K562 (cell line): ENCODE measurements at regions not wholly inside any gene's neighbourhood (a gene's known extent, or its start where the extent isn't known, plus 50 kb on each side); places are given as distances from the start of the nearest gene placed in this dataset.

Experiments used
- ATAC-seq: fragments of 200-7000 bp; cut with Tn5 transposase; 3 replicates; pipeline ENCODE4 v1.9.1; 2020; ENCODE audit warnings: moderate library complexity
- BruUV-seq: library from RNA; stranded (reverse); fragments of 400-500 nt; replicated peaks from 2 replicates; lab custom pipeline; 2021; lab: Mats Ljungman, UMichigan
- CTCF ChIA-PET: fragments of 300-600 bp; formaldehyde crosslinking; extraction: SDS; loops from one replicate; lab custom pipeline; 2021; ENCODE audit warnings: low intra/inter-chr PET ratio; lab: Yijun Ruan, JAX
- POLR2A ChIA-PET: fragments of 300-600, 350-650 bp; sonication (Branson Sonifier 250); formaldehyde crosslinking; extraction: SDS; loops from one replicate; lab custom pipeline; 2021; ENCODE audit warnings: antibody characterized with exemption, inconsistent platforms; lab: Yijun Ruan, JAX
- DNase-seq, 4 experiments: peaks; one replicate each; pipeline versions ENCODE4 v3.0.0 to v3.0.0-alpha.2; 2011 to 2018; ENCODE audit warnings: low spot score in 3 of 4, mixed read lengths in 3 of 4; ENCODE audit errors: extremely low read depth in 1 of 4
- FAIRE-seq: peaks from 2 replicates; lab custom pipeline; 2011; peaks lifted over from hg19 to GRCh38; lab: Jason Lieb, UNC
- H2AFZ ChIP-seq: 2 replicates; pipeline ENCODE4 v1.6.0; 2011; ENCODE audit warnings: low read depth, low read length, control low read depth, inconsistent platforms
- H3K27ac ChIP-seq: fragments of 200-600 bp; 3 replicates; pipeline ENCODE4 v1.8.0; 2011; ENCODE audit warnings: low read depth, mild to moderate bottlenecking, control low read depth, inconsistent platforms, low read length, moderate library complexity, mixed read lengths; ENCODE audit errors: extremely low read depth
- H3K27me3 ChIP-seq, 2 experiments: fragments of 300-600 bp in 1 of 2; 2 replicates in 1 of 2; 3 replicates in 1 of 2; pipeline versions ENCODE4 v1.6.0 to v1.8.0; 2011; ENCODE audit warnings: inconsistent platforms in 2 of 2, low read length in 2 of 2, mild to moderate bottlenecking in 1 of 2, mixed read lengths in 1 of 2, moderate library complexity in 1 of 2; ENCODE audit not compliant: control insufficient read depth in 2 of 2, insufficient read depth in 2 of 2
- H3K36me3 ChIP-seq: fragments of 300-600 bp; 3 replicates; pipeline ENCODE4 v1.8.0; 2011; ENCODE audit warnings: mild to moderate bottlenecking, low read length, inconsistent platforms; ENCODE audit not compliant: control insufficient read depth, insufficient read depth
- H3K4me1 ChIP-seq, 2 experiments: fragments of 200-600 bp in 1 of 2; replicated peaks in 1 of 2; 2 replicates in 1 of 2; 3 replicates in 1 of 2; pipeline versions ENCODE4 v1.5.1 to v1.8.0; 2011; ENCODE audit warnings: inconsistent platforms in 2 of 2, low read length in 2 of 2, mild to moderate bottlenecking in 1 of 2, mixed read lengths in 1 of 2, moderate library complexity in 1 of 2; ENCODE audit not compliant: control insufficient read depth in 2 of 2, insufficient read depth in 2 of 2
- H3K4me2 ChIP-seq: 2 replicates; pipeline ENCODE4 v1.6.1; 2011; ENCODE audit warnings: low read length, control low read depth, inconsistent platforms, mixed read lengths; ENCODE audit not compliant: insufficient read depth
- H3K4me3 ChIP-seq: fragments of 200-600 bp; sonication (generic), shearing (Covaris generic); 2 replicates; pipeline ENCODE4 v1.5.1; 2016; ENCODE audit warnings: control low read depth, inconsistent platforms
- H3K79me2 ChIP-seq: fragments of 200-600 bp; 3 replicates; pipeline ENCODE4 v1.8.0; 2011; ENCODE audit warnings: low read length, inconsistent platforms; ENCODE audit not compliant: control insufficient read depth, insufficient read depth
- H3K9ac ChIP-seq, 2 experiments: 2 replicates each; pipeline versions ENCODE4 v1.6.0 to v1.6.1; 2011; ENCODE audit warnings: low read depth in 2 of 2, low read length in 2 of 2, control low read depth in 1 of 2, inconsistent platforms in 1 of 2, mild to moderate bottlenecking in 1 of 2, mixed read lengths in 1 of 2; ENCODE audit not compliant: insufficient read depth in 1 of 2
- H3K9me1 ChIP-seq: one replicate; pipeline ENCODE4 v1.6.0; 2011; ENCODE audit warnings: inconsistent platforms, mild to moderate bottlenecking, low read length, moderate library complexity; ENCODE audit not compliant: control insufficient read depth, insufficient read depth
- H3K9me3 ChIP-seq: replicated peaks from 2 replicates; pipeline ENCODE4 v1.5.1; 2011; ENCODE audit warnings: low read depth, low read length, inconsistent platforms; ENCODE audit not compliant: control insufficient read depth, insufficient read depth
- H4K20me1 ChIP-seq: replicated peaks from 2 replicates; pipeline ENCODE4 v1.6.1; 2011; ENCODE audit warnings: low read length, inconsistent platforms, mixed read lengths; ENCODE audit not compliant: control insufficient read depth, insufficient read depth
- EWSR1 ChIP-seq: fragments of 450-650 bp; IDR thresholded peaks from 2 replicates; pipeline ENCODE4 v1.6.1; 2018; ENCODE audit warnings: borderline replicate concordance, mild to moderate bottlenecking, low read depth, moderate library complexity; ENCODE audit not compliant: partially characterized antibody
- HNRNPH1 ChIP-seq: fragments of 200-400 bp; formaldehyde crosslinking; optimal IDR thresholded peaks from 2 replicates; pipeline ENCODE3; 2017; ENCODE audit warnings: low read depth, mild to moderate bottlenecking, low read length, moderate library complexity
- HSF4 ChIP-seq: fragments of 250-450 bp; sonication (Bioruptor Pico); IDR thresholded peaks from 2 replicates; pipeline ENCODE4 v2.1.2; 2022; ENCODE audit warnings: mild to moderate bottlenecking, moderate library complexity, borderline replicate concordance
- KDM2B ChIP-seq: fragments of 250-450 bp; sonication (Bioruptor Pico); IDR thresholded peaks from 2 replicates; pipeline ENCODE4 v1.8.0; 2021; ENCODE audit warnings: mild to moderate bottlenecking, moderate library complexity
- MLLT1 ChIP-seq, 2 experiments: fragments of 450-650 bp; IDR thresholded peaks; 2 replicates each; pipeline ENCODE4 v1.6.1; 2016
- MXI1 ChIP-seq: IDR thresholded peaks from 2 replicates; pipeline ENCODE4 v1.6.1; 2011; ENCODE audit warnings: low read depth, mild to moderate bottlenecking, improper control_type of control experiment, low read length
- RHOXF2B ChIP-seq: fragments of 250-450 bp; sonication (Bioruptor Pico); conservative IDR thresholded peaks from 2 replicates; pipeline ENCODE4 v1.5.1; 2021
- SMARCA5 ChIP-seq: fragments of 450-650 bp; IDR thresholded peaks from 2 replicates; pipeline ENCODE4 v1.6.1; 2016
- STAG1 ChIP-seq: sonication (generic); formaldehyde crosslinking; IDR thresholded peaks from 2 replicates; pipeline ENCODE4 v1.5.0; 2020; ENCODE audit warnings: missing genetic modification reagents, borderline replicate concordance
- TEAD2 ChIP-seq: fragments of 450-650 bp; IDR thresholded peaks from 2 replicates; pipeline ENCODE4 v1.6.1; 2016; ENCODE audit warnings: missing genetic modification characterization, control low read depth, missing compliant biosample characterization
- ZBTB9 ChIP-seq: fragments of 450-650 bp; formaldehyde crosslinking; IDR thresholded peaks from 2 replicates; pipeline ENCODE4 v1.4.0; 2020; ENCODE audit warnings: mild to moderate bottlenecking, moderate library complexity
- ZNF398 ChIP-seq: fragments of 250-450 bp; sonication (Bioruptor Pico); IDR thresholded peaks from 2 replicates; pipeline ENCODE4 v1.8.0; 2021; ENCODE audit warnings: moderate library complexity, mild to moderate bottlenecking, inconsistent platforms
- WGBS: fragments of 100-300 bp; shearing (Covaris generic); methylation state at CpG from one replicate; pipeline ENCODE4 v1.1.6; 2016; ENCODE audit warnings: low coverage, mixed read lengths; ENCODE audit not compliant: insufficient coverage; ENCODE audit errors: missing lambda C conversion rate; 5-methylcytosine and 5-hydroxymethylcytosine counted together
- in situ Hi-C: fragments of 300-500 bp; cut with MboI; formaldehyde crosslinking; loops from 4 replicates; pipeline ENCODE4 v1.15.0; 2018; ENCODE audit warnings: inconsistent platforms, mixed read lengths
- intact Hi-C: fragments of 100-400 bp; cut with micrococcal nuclease; formaldehyde crosslinking; loops from 2 replicates; pipeline ENCODE4 v1.14.2; 2022

GRCh38 chr2:138103156-138103555, 138.9 kb downstream of the HNMT start:
- H3K9me3 ChIP-seq: no peaks in the 10 kb centered on the region
- no TSS peak for BruUV-seq
- intact Hi-C loops (no loop called here), in situ Hi-C loops (no loop called here)
- DNase-seq (no peak), ATAC-seq (no peak), FAIRE-seq (no peak)
- H3K36me3 ChIP-seq: no peaks in the 10 kb centered on the region
- ChIA-PET POLR2A (interaction anchor here (1.7 kb wide), 1 partner anchor 8 kb away, joined by 4 read pairs; no protein-coding TSS in a partner anchor), CTCF (no interaction called here)
- 0% methylated on average over 1 of the region's 1 CpG for WGBS
- H3K27me3 ChIP-seq: no peaks in the 10 kb centered on the region
- no peaks in the 10 kb centered on the region for H4K20me1 ChIP-seq
- H3K4me3 ChIP-seq: no peak overlapping the region
- no peak overlapping the region for H3K27ac ChIP-seq
- H2AFZ ChIP-seq: no peak overlapping the region
- TF ChIP-seq ZNF398 (no peak), SMARCA5 (no peak), KDM2B (no peak), MLLT1 (IDR thresholded peaks at IDR 0.05) (no peak), TEAD2 (tag) (no peak), HNRNPH1 (no peak), HSF4 (CRISPR knock-in tag) (no peak), RHOXF2B (no peak), EWSR1 (no peak), STAG1 (CRISPR knock-in tag) (no peak), MXI1 (no peak), ZBTB9 (CRISPR knock-in tag) (no peak)
- no peak overlapping the region for H3K4me2 ChIP-seq
- no peaks in the 10 kb centered on the region for H3K9me1 ChIP-seq
- H3K9ac ChIP-seq: no peak overlapping the region
- no peaks in the 10 kb centered on the region; a peak in 1 of 5 replicates for H3K4me1 ChIP-seq
- no peaks in the 10 kb centered on the region for H3K79me2 ChIP-seq
